ENCODE measurements at regions not wholly inside any gene's neighbourhood (a gene's known extent, or its start where the extent isn't known, plus 50 kb on each side); places are given as distances from the start of the nearest gene placed in this dataset.
"Not testable (repeated sequence)": the region's sequence is repeated elsewhere in the genome, so short reads cannot be mapped to it uniquely, and the experiment has no call there.

- TF ChIP-seq EZH2 (IDR thresholded peaks at IDR 0.05; ENCODE audit: borderline replicate concordance, low read depth, low read length, severe bottlenecking) (no peak), CTCF (IDR thresholded peaks at IDR 0.05; ENCODE audit: borderline replicate concordance, extremely low read depth, low read length, poor library complexity, severe bottlenecking) (no peak)
- ATAC-seq (ENCODE audit: insufficient read depth, low read depth) (no peak), DNase-seq (no peak)
- H3K4me1 ChIP-seq (ENCODE audit: insufficient read depth, low read length), result no peaks in the 10 kb centered on the region
- H3K4me3 ChIP-seq (ENCODE audit: low read depth in 1 of 2, low read length in 2 of 2), result no peak overlapping the region
- no peaks in the 10 kb centered on the region for H3K79me2 ChIP-seq (ENCODE audit: insufficient read depth, low read length)
- H3K4me2 ChIP-seq (ENCODE audit: insufficient read depth, low read length), result no peak overlapping the region
- H3K27me3 ChIP-seq (ENCODE audit: insufficient read depth, low read length, poor library complexity), result no peaks in the 10 kb centered on the region
- H3K9ac ChIP-seq (ENCODE audit: low read depth, low read length), result no peak overlapping the region
- H3K27ac ChIP-seq (ENCODE audit: low read length), result no peak overlapping the region
- no peak overlapping the region for H2AFZ ChIP-seq (ENCODE audit: low read depth, low read length)
- no peaks in the 10 kb centered on the region for H3K36me3 ChIP-seq (ENCODE audit: insufficient read depth, low read length)
- H3K9me3 ChIP-seq (ENCODE audit: insufficient read depth, low read length, severe bottlenecking), result no peaks in the 10 kb centered on the region
- H4K20me1 ChIP-seq (ENCODE audit: insufficient read depth, low read length), result no peaks in the 10 kb centered on the region
Measured at GRCh38 chr1:208731981-208732821, 488.0 kb upstream of the PLXNA2 start.

GRCh38 chr1:208737161-208737560 lies 493.0 kb upstream of the PLXNA2 start:
- Histone ChIP-seq H2AFZ (ENCODE audit: low read depth, low read length) (no peak overlapping the region), H4K20me1 (ENCODE audit: insufficient read depth, low read length) (no peaks in the 10 kb centered on the region), H3K9ac (ENCODE audit: low read depth, low read length) (no peak overlapping the region), H3K27me3 (ENCODE audit: insufficient read depth, low read length, poor library complexity) (no peaks in the 10 kb centered on the region), H3K4me2 (ENCODE audit: insufficient read depth, low read length) (no peak overlapping the region), H3K9me3 (ENCODE audit: insufficient read depth, low read length, severe bottlenecking) (no peaks in the 10 kb centered on the region), H3K36me3 (ENCODE audit: insufficient read depth, low read length) (no peaks in the 10 kb centered on the region), H3K27ac (ENCODE audit: low read length) (no peak overlapping the region), H3K4me3 (ENCODE audit: low read depth in 1 of 2, low read length in 2 of 2) (no peak overlapping the region), H3K79me2 (ENCODE audit: insufficient read depth, low read length) (no peaks in the 10 kb centered on the region), H3K4me1 (ENCODE audit: insufficient read depth, low read length) (no peaks in the 10 kb centered on the region)
- ATAC-seq (ENCODE audit: insufficient read depth, low read depth) (no peak), DNase-seq (no peak)
- no peak for TF ChIP-seq CTCF (IDR thresholded peaks at IDR 0.05; ENCODE audit: borderline replicate concordance, extremely low read depth, low read length, poor library complexity, severe bottlenecking)
- TF ChIP-seq EZH2 (IDR thresholded peaks at IDR 0.05; ENCODE audit: borderline replicate concordance, low read depth, low read length, severe bottlenecking), result no peak

- Histone ChIP-seq H2AFZ (ENCODE audit: low read depth, low read length) (no peak overlapping the region), H4K20me1 (ENCODE audit: insufficient read depth, low read length) (no peaks in the 10 kb centered on the region), H3K27ac (ENCODE audit: low read length) (no peak overlapping the region), H3K27me3 (ENCODE audit: insufficient read depth, low read length, poor library complexity) (no peaks in the 10 kb centered on the region), H3K4me1 (ENCODE audit: insufficient read depth, low read length) (no peaks in the 10 kb centered on the region), H3K9ac (ENCODE audit: low read depth, low read length) (no peak overlapping the region), H3K9me3 (ENCODE audit: insufficient read depth, low read length, severe bottlenecking) (no peaks in the 10 kb centered on the region), H3K4me3 (ENCODE audit: low read depth in 1 of 2, low read length in 2 of 2) (no peak overlapping the region), H3K36me3 (ENCODE audit: insufficient read depth, low read length) (no peaks in the 10 kb centered on the region), H3K4me2 (ENCODE audit: insufficient read depth, low read length) (no peak overlapping the region), H3K79me2 (ENCODE audit: insufficient read depth, low read length) (no peaks in the 10 kb centered on the region)
- TF ChIP-seq EZH2 (IDR thresholded peaks at IDR 0.05; ENCODE audit: borderline replicate concordance, low read depth, low read length, severe bottlenecking), result no peak
- TF ChIP-seq CTCF (IDR thresholded peaks at IDR 0.05; ENCODE audit: borderline replicate concordance, extremely low read depth, low read length, poor library complexity, severe bottlenecking), result no peak
- DNase-seq (no peak), ATAC-seq (ENCODE audit: insufficient read depth, low read depth) (no peak)
Measured at GRCh38 chr1:208737922-208738321, 493.7 kb upstream of the PLXNA2 start.

- not testable (repeated sequence) for H3K27me3 ChIP-seq (ENCODE audit: insufficient read depth, low read length, poor library complexity); H3K4me1 ChIP-seq (ENCODE audit: insufficient read depth, low read length); H3K27ac ChIP-seq (ENCODE audit: low read length); ATAC-seq (ENCODE audit: insufficient read depth, low read depth); H3K36me3 ChIP-seq (ENCODE audit: insufficient read depth, low read length); H3K79me2 ChIP-seq (ENCODE audit: insufficient read depth, low read length); DNase-seq; H3K4me2 ChIP-seq (ENCODE audit: insufficient read depth, low read length); H3K4me3 ChIP-seq (ENCODE audit: low read depth in 1 of 2, low read length in 2 of 2); H4K20me1 ChIP-seq (ENCODE audit: insufficient read depth, low read length); H2AFZ ChIP-seq (ENCODE audit: low read depth, low read length); H3K9me3 ChIP-seq (ENCODE audit: insufficient read depth, low read length, severe bottlenecking); H3K9ac ChIP-seq (ENCODE audit: low read depth, low read length)
Measured at GRCh38 chr1:208739636-208740035, 495.5 kb upstream of the PLXNA2 start.

All from DND-41 (cell line).